ENCODE measurements at regions not wholly inside any gene's neighbourhood (a gene's known extent, or its start where the extent isn't known, plus 50 kb on each side); places are given as distances from the start of the nearest gene placed in this dataset.

DNA sequence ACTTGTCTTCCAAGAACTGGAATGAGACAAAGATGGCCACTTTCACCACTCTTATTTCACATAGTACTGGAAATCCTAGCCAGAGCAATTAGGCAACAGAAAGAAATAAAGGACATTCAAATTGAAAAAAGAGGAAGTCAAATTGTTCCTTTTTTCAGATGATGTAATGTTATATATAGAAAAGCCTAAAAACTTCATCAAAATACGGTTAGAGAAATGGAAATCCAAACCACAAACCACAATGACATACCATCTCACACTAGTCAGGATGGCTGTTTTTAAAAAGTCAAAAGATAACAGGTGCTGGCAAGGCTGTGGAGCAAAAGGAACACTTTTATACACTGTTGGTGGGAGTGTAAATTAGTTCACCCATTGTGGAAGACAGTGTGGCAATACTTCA is 113.3 kb upstream of the SPRY2 start (continued):
- TF ChIP-seq, protein P1, sequence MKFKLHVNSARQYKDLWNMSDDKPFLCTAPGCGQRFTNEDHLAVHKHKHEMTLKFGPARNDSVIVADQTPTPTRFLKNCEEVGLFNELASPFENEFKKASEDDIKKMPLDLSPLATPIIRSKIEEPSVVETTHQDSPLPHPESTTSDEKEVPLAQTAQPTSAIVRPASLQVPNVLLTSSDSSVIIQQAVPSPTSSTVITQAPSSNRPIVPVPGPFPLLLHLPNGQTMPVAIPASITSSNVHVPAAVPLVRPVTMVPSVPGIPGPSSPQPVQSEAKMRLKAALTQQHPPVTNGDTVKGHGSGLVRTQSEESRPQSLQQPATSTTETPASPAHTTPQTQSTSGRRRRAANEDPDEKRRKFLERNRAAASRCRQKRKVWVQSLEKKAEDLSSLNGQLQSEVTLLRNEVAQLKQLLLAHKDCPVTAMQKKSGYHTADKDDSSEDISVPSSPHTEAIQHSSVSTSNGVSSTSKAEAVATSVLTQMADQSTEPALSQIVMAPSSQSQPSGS (IDR thresholded peaks at IDR 0.05; ENCODE audit: low read length): peak; percentile 92
- no peak for TF ChIP-seq CHD1 (IDR thresholded peaks at IDR 0.05; ENCODE audit: low read depth, low read length)
- no peak for TF ChIP-seq TARDBP (IDR thresholded peaks at IDR 0.05; ENCODE audit: borderline replicate concordance)
- TF ChIP-seq BACH1 (IDR thresholded peaks at IDR 0.05; ENCODE audit: borderline replicate concordance): peak; percentile 55; the same call in 1 of the 2 replicates
- TF ChIP-seq RELA (IDR thresholded peaks at IDR 0.05; ENCODE audit: borderline replicate concordance, partially characterized antibody): no peak
- TF ChIP-seq CHD4 (IDR thresholded peaks at IDR 0.05): no peak
- peak; percentile 94 for TF ChIP-seq DPF2 (IDR thresholded peaks at IDR 0.05)
- TF ChIP-seq, protein P2, sequence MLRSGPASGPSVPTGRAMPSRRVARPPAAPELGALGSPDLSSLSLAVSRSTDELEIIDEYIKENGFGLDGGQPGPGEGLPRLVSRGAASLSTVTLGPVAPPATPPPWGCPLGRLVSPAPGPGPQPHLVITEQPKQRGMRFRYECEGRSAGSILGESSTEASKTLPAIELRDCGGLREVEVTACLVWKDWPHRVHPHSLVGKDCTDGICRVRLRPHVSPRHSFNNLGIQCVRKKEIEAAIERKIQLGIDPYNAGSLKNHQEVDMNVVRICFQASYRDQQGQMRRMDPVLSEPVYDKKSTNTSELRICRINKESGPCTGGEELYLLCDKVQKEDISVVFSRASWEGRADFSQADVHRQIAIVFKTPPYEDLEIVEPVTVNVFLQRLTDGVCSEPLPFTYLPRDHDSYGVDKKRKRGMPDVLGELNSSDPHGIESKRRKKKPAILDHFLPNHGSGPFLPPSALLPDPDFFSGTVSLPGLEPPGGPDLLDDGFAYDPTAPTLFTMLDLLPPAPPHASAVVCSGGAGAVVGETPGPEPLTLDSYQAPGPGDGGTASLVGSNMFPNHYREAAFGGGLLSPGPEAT (IDR thresholded peaks at IDR 0.05; ENCODE audit: low read depth): peak; percentile 92
- no peak for TF ChIP-seq ZNF274 (IDR thresholded peaks at IDR 0.05; ENCODE audit: insufficient read depth, insufficient read length)
- TF ChIP-seq SMC3 (IDR thresholded peaks at IDR 0.05; ENCODE audit: borderline replicate concordance, low read length): no peak
- TF ChIP-seq PAX5 (IDR thresholded peaks at IDR 0.05; ENCODE audit: borderline replicate concordance, low read depth, low read length): no peak
- TF ChIP-seq BCL11A (IDR thresholded peaks at IDR 0.05; ENCODE audit: low read depth, low read length): no peak
- no peak for TF ChIP-seq ZSCAN29 (IDR thresholded peaks at IDR 0.05)
- TF ChIP-seq LARP7 (IDR thresholded peaks at IDR 0.05): no peak
- TF ChIP-seq, protein P3, sequence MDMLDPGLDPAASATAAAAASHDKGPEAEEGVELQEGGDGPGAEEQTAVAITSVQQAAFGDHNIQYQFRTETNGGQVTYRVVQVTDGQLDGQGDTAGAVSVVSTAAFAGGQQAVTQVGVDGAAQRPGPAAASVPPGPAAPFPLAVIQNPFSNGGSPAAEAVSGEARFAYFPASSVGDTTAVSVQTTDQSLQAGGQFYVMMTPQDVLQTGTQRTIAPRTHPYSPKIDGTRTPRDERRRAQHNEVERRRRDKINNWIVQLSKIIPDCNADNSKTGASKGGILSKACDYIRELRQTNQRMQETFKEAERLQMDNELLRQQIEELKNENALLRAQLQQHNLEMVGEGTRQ (IDR thresholded peaks at IDR 0.05; ENCODE audit: borderline replicate concordance, low read depth, low read length): no peak
- TF ChIP-seq RCOR1 (conservative IDR thresholded peaks at IDR 0.05; ENCODE audit: low read depth, low read length): no peak
- TF ChIP-seq SUPT20H (IDR thresholded peaks at IDR 0.05; ENCODE audit: borderline replicate concordance, control insufficient read depth, low read depth, low read length): no peak
- no peak for TF ChIP-seq TCF3 (IDR thresholded peaks at IDR 0.05; ENCODE audit: borderline replicate concordance, insufficient read depth, low read depth, low read length)
- TF ChIP-seq SUZ12 (IDR thresholded peaks at IDR 0.05; ENCODE audit: unreplicated experiment): no peak
- no peak for TF ChIP-seq SIX5 (IDR thresholded peaks at IDR 0.05; ENCODE audit: low read depth, low read length, severe bottlenecking)
- no peak for TF ChIP-seq ZNF687 (IDR thresholded peaks at IDR 0.05)
- peak; percentile 72; the same call in 1 of the 2 replicates for TF ChIP-seq TCF7 (IDR thresholded peaks at IDR 0.05; ENCODE audit: borderline replicate concordance)
- no peak for TF ChIP-seq ESRRA (IDR thresholded peaks at IDR 0.05; ENCODE audit: low read length)
- TF ChIP-seq SMAD1 (IDR thresholded peaks at IDR 0.05; ENCODE audit: low read depth, partially characterized antibody): peak; percentile 70
- TF ChIP-seq IKZF1 (conservative IDR thresholded peaks at IDR 0.05): peak; percentile 95
- 0 out of 2 replicates have a peak, but pooled peaks have one; percentile 20 for TF ChIP-seq TCF12 (IDR thresholded peaks at IDR 0.05; ENCODE audit: low read depth, low read length)
- no peak for TF ChIP-seq HDAC6 (IDR thresholded peaks at IDR 0.05; ENCODE audit: unreplicated experiment)

All from GM12878 (cell line).